K562 (cell line): ENCODE measurements at regions not wholly inside any gene's neighbourhood (a gene's known extent, or its start where the extent isn't known, plus 50 kb on each side); places are given as distances from the start of the nearest gene placed in this dataset.

Experiments
- BCL6 ChIP-seq: fragments of 250-450 bp; sonication (Bioruptor Pico); IDR thresholded peaks from 2 replicates; pipeline ENCODE4 v1.4.0; 2020
- CHD4 ChIP-seq: fragments of 200-600 bp; sonication (generic); IDR thresholded peaks from 3 replicates; pipeline ENCODE4 v1.6.1; 2012; ENCODE audit warnings: low read depth, mild to moderate bottlenecking, mixed read lengths, low read length, inconsistent platforms; ENCODE audit not compliant: insufficient read depth, insufficient replicate concordance, poor library complexity, severe bottlenecking
- CTCF ChIP-seq, 3 experiments: IDR thresholded peaks in 2 of 3; conservative IDR thresholded peaks in 1 of 3; 2 replicates each; pipeline ENCODE4 v1.5.1; 2011 to 2012; ENCODE audit warnings: low read length in 3 of 3, mild to moderate bottlenecking in 3 of 3, control low read depth in 2 of 3, improper control_type of control experiment in 1 of 3, inconsistent platforms in 1 of 3, low read depth in 1 of 3, mixed read lengths in 1 of 3, moderate library complexity in 1 of 3; ENCODE audit not compliant: insufficient read depth in 2 of 3
- EHMT2 ChIP-seq: fragments of 450-650 bp; IDR thresholded peaks from 2 replicates; pipeline ENCODE4 v1.6.1; 2018; ENCODE audit warnings: antibody characterized with exemption
- ETS1 ChIP-seq: conservative IDR thresholded peaks from 2 replicates; pipeline ENCODE4 v1.6.1; 2011; ENCODE audit warnings: low read depth, mild to moderate bottlenecking, low read length; ENCODE audit not compliant: control insufficient read depth
- EWSR1 ChIP-seq: fragments of 450-650 bp; IDR thresholded peaks from 2 replicates; pipeline ENCODE4 v1.6.1; 2018; ENCODE audit warnings: borderline replicate concordance, mild to moderate bottlenecking, low read depth, moderate library complexity; ENCODE audit not compliant: partially characterized antibody
- MAFK ChIP-seq: IDR thresholded peaks from 2 replicates; pipeline ENCODE4 v1.6.1; 2011; ENCODE audit warnings: low read length, improper control_type of control experiment
- MTA2 ChIP-seq: fragments of 450-650 bp; IDR thresholded peaks from 2 replicates; pipeline ENCODE4 v1.6.1; 2016; ENCODE audit warnings: low read depth
- NEUROD1 ChIP-seq: fragments of 150-350 bp; IDR thresholded peaks from 2 replicates; pipeline ENCODE4 v1.6.1; 2014; ENCODE audit warnings: borderline replicate concordance, low read length, low read depth; ENCODE audit not compliant: partially characterized antibody
- NFYB ChIP-seq: IDR thresholded peaks from 2 replicates; pipeline ENCODE4 v1.6.1; 2011; ENCODE audit warnings: mild to moderate bottlenecking, moderate library complexity; ENCODE audit not compliant: insufficient read length; ENCODE audit errors: extremely low read depth
- SOX6 ChIP-seq: fragments of 450-650 bp; IDR thresholded peaks from 2 replicates; pipeline ENCODE4 v1.6.1; 2014; ENCODE audit warnings: mild to moderate bottlenecking
- SP1 ChIP-seq: sonication (generic); formaldehyde crosslinking; IDR thresholded peaks from 2 replicates; pipeline ENCODE4 v1.8.1; 2022; ENCODE audit warnings: mild to moderate bottlenecking, missing genetic modification reagents
- TF ChIP-seq, protein P1 (sequence below): fragments of 250-450 bp; sonication (Bioruptor Pico); IDR thresholded peaks from 2 replicates; pipeline ENCODE4 v1.5.0; 2021; ENCODE audit warnings: mild to moderate bottlenecking, moderate library complexity
- TF ChIP-seq, protein P2 (sequence below), 2 experiments: IDR thresholded peaks in 1 of 2; conservative IDR thresholded peaks in 1 of 2; 2 replicates each; pipeline ENCODE4 v1.6.1; 2016; ENCODE audit warnings: low read depth in 2 of 2, mild to moderate bottlenecking in 1 of 2, missing compliant biosample characterization in 1 of 2, missing genetic modification characterization in 1 of 2, moderate library complexity in 1 of 2
- TF ChIP-seq, protein P3 (sequence below): fragments of 450-650 bp; conservative IDR thresholded peaks from 2 replicates; pipeline ENCODE4 v1.6.1; 2016; ENCODE audit warnings: missing genetic modification characterization, low read depth, mild to moderate bottlenecking, control low read depth, missing compliant biosample characterization

GRCh38 chr3:43162230-43163084 is 56.6 kb upstream of the POMGNT2 start (continued):
- TF ChIP-seq, protein P1, sequence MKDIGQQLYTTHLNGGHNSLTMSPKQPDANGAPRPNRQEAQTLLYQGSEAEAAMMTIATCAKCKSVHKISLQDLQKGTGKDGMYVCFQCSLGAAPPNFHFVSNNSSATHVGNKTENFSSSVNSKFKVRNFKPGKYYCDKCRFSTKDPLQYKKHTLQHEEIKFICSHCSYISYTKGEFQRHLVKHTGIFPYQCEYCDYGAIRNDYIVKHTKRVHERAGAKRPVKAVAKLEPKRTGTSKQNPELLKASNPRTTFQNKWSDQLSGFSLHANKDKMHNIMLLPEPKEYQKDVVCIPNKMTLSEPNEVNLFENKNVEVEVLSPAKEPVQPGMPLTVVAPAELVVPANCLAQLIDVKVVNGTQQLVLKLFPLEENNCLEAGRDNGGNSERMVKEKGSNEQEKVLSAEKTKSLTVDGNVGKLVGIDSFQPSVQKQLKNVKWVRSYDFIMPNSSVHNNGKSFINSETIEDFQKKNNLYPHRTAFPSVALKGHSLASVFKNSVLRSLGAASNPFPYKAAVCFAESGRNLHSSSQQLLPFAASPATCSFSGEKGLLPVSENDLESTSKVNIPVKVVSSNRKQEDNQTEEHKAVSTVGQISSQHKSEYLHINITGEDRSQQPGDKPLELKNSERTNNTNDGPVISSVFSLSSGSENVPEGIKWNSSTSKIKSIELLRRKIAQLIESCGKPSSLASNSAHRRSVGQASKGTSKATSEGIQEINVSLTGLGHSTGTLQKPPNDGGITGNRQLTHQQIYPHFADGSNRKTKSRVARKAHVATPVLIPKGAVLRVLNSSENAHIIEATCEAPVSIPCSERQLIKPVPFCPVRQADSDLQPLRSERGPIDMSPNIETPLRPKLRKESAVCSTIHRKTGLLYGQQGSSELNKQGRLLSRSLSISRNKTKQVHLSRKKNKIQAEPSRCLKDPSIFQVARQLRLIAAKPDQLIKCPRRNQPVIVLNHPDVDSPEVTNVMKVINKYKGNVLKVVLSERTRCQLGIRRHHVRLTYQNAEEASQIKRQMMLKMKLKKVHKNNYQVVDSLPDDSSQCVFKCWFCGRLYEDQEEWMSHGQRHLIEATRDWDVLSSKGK, result no peak
- TF ChIP-seq EHMT2 (no peak), SP1 (no peak), MTA2 (no peak), EWSR1 (no peak), NEUROD1 (no peak), SOX6 (no peak), BCL6 (CRISPR knock-in tag) (no peak), ETS1 (no peak), MAFK (peak; percentile 35; the same call in 1 of the 2 replicates), CTCF (IDR thresholded peaks at IDR 0.05 in 2 of 3, conservative IDR thresholded peaks at IDR 0.05 in 1 of 3; ENCODE audit: insufficient read depth in 2 of 3, low read depth in 1 of 3, low read length in 3 of 3) (peak in 2 of 3 experiments; percentile 38 to 51; a peak in 2 of 6 replicates), CHD4 (no peak), NFYB (no peak)
- TF ChIP-seq, protein P2, sequence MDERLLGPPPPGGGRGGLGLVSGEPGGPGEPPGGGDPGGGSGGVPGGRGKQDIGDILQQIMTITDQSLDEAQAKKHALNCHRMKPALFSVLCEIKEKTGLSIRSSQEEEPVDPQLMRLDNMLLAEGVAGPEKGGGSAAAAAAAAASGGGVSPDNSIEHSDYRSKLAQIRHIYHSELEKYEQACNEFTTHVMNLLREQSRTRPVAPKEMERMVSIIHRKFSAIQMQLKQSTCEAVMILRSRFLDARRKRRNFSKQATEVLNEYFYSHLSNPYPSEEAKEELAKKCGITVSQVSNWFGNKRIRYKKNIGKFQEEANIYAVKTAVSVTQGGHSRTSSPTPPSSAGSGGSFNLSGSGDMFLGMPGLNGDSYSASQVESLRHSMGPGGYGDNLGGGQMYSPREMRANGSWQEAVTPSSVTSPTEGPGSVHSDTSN (CRISPR knock-in tag; IDR thresholded peaks at IDR 0.05; ENCODE audit: low read depth), result no peak
- TF ChIP-seq, protein P2 (tag; conservative IDR thresholded peaks at IDR 0.05; ENCODE audit: low read depth), result no peak
- TF ChIP-seq, protein P3, sequence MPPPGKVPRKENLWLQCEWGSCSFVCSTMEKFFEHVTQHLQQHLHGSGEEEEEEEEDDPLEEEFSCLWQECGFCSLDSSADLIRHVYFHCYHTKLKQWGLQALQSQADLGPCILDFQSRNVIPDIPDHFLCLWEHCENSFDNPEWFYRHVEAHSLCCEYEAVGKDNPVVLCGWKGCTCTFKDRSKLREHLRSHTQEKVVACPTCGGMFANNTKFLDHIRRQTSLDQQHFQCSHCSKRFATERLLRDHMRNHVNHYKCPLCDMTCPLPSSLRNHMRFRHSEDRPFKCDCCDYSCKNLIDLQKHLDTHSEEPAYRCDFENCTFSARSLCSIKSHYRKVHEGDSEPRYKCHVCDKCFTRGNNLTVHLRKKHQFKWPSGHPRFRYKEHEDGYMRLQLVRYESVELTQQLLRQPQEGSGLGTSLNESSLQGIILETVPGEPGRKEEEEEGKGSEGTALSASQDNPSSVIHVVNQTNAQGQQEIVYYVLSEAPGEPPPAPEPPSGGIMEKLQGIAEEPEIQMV (tag), result no peak
